K562 (cell line): ENCODE measurements at regions not wholly inside any gene's neighbourhood (a gene's known extent, or its start where the extent isn't known, plus 50 kb on each side); places are given as distances from the start of the nearest gene placed in this dataset.

ENCODE experiments used
- ARID2 ChIP-seq: fragments of 450-650 bp; IDR thresholded peaks from 2 replicates; pipeline ENCODE4 v1.6.1; 2017; ENCODE audit warnings: antibody characterized with exemption, mild to moderate bottlenecking
- BHLHE40 ChIP-seq: IDR thresholded peaks from 2 replicates; pipeline ENCODE4 v1.6.1; 2011; ENCODE audit warnings: low read length, improper control_type of control experiment
- CHD2 ChIP-seq: IDR thresholded peaks from 2 replicates; pipeline ENCODE4 v1.6.1; 2011; ENCODE audit warnings: low read depth, low read length
- CTCF ChIP-seq, 3 experiments: IDR thresholded peaks in 2 of 3; conservative IDR thresholded peaks in 1 of 3; 2 replicates each; pipeline ENCODE4 v1.5.1; 2011 to 2012; ENCODE audit warnings: low read length in 3 of 3, mild to moderate bottlenecking in 3 of 3, control low read depth in 2 of 3, improper control_type of control experiment in 1 of 3, inconsistent platforms in 1 of 3, low read depth in 1 of 3, mixed read lengths in 1 of 3, moderate library complexity in 1 of 3; ENCODE audit not compliant: insufficient read depth in 2 of 3
- EHMT2 ChIP-seq: fragments of 450-650 bp; IDR thresholded peaks from 2 replicates; pipeline ENCODE4 v1.6.1; 2018; ENCODE audit warnings: antibody characterized with exemption
- ESRRA ChIP-seq: fragments of 450-650 bp; IDR thresholded peaks from 2 replicates; pipeline ENCODE4 v1.6.1; 2014; ENCODE audit warnings: low read depth, mild to moderate bottlenecking, moderate library complexity, borderline replicate concordance
- EWSR1 ChIP-seq: fragments of 450-650 bp; IDR thresholded peaks from 2 replicates; pipeline ENCODE4 v1.6.1; 2018; ENCODE audit warnings: borderline replicate concordance, mild to moderate bottlenecking, low read depth, moderate library complexity; ENCODE audit not compliant: partially characterized antibody
- HMGN3 ChIP-seq: IDR thresholded peaks from 2 replicates; pipeline ENCODE4 v1.6.1; 2011; ENCODE audit warnings: borderline replicate concordance, low read depth, mild to moderate bottlenecking, mixed read lengths, low read length; ENCODE audit not compliant: insufficient read length; ENCODE audit errors: extremely low read depth
- ID3 ChIP-seq, 2 experiments: fragments of 250-450 bp in 1 of 2; fragments of 450-650 bp in 1 of 2; sonication (Bioruptor Pico) in 1 of 2; IDR thresholded peaks; 2 replicates each; pipeline versions ENCODE4 v1.6.1 to v1.8.0; 2016 to 2021; ENCODE audit warnings: mild to moderate bottlenecking in 2 of 2, moderate library complexity in 2 of 2, missing compliant biosample characterization in 1 of 2, missing genetic modification characterization in 1 of 2
- NFYB ChIP-seq: IDR thresholded peaks from 2 replicates; pipeline ENCODE4 v1.6.1; 2011; ENCODE audit warnings: mild to moderate bottlenecking, moderate library complexity; ENCODE audit not compliant: insufficient read length; ENCODE audit errors: extremely low read depth
- SMARCC2 ChIP-seq: fragments of 450-650 bp; IDR thresholded peaks from 2 replicates; pipeline ENCODE4 v1.6.1; 2017; ENCODE audit warnings: antibody characterized with exemption, moderate library complexity, mild to moderate bottlenecking, low read depth
- ZNF184 ChIP-seq: sonication (generic); formaldehyde crosslinking; IDR thresholded peaks from 2 replicates; pipeline ENCODE4 v1.5.0; 2020; ENCODE audit warnings: missing genetic modification reagents

- TF ChIP-seq ZNF184 (no peak), EWSR1 (no peak), SMARCC2 (no peak), CHD2 (no peak), EHMT2 (no peak), ESRRA (no peak), ID3 (CRISPR knock-in tag; IDR thresholded peaks at IDR 0.05) (no peak), ID3 (tag; IDR thresholded peaks at IDR 0.05) (no peak), CTCF (IDR thresholded peaks at IDR 0.05 in 2 of 3, conservative IDR thresholded peaks at IDR 0.05 in 1 of 3; ENCODE audit: insufficient read depth in 2 of 3, low read depth in 1 of 3, low read length in 3 of 3) (no peak), ARID2 (no peak), BHLHE40 (no peak), NFYB (no peak), HMGN3 (no peak)
These were observed 452.5 kb downstream of the GADD45G start for GRCh38 chr9:90057361-90057760.
